ENCODE measurements at regions not wholly inside any gene's neighbourhood (a gene's known extent, or its start where the extent isn't known, plus 50 kb on each side); places are given as distances from the start of the nearest gene placed in this dataset.

DNA sequence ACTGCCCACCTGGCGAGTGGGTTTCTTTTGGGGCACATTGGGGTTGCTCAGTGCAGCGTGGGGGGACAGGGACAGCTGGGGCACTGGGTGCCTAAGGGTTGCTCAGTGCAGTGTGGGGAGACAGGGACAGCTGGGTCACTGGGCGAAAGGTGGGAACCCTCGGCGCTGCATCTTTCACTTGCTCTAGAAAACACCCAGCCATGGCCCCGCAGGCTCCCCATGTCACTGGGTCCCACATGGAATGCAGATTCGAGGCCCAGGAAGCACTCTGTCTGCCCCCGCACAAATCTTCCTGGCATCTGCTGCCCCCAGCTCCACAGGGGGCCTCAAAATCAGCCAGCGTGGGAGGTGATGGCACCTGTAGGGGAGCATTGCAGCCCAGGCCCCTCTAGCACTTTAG is 229.3 kb downstream of the BRD1 start:
- TF ChIP-seq, protein P1, sequence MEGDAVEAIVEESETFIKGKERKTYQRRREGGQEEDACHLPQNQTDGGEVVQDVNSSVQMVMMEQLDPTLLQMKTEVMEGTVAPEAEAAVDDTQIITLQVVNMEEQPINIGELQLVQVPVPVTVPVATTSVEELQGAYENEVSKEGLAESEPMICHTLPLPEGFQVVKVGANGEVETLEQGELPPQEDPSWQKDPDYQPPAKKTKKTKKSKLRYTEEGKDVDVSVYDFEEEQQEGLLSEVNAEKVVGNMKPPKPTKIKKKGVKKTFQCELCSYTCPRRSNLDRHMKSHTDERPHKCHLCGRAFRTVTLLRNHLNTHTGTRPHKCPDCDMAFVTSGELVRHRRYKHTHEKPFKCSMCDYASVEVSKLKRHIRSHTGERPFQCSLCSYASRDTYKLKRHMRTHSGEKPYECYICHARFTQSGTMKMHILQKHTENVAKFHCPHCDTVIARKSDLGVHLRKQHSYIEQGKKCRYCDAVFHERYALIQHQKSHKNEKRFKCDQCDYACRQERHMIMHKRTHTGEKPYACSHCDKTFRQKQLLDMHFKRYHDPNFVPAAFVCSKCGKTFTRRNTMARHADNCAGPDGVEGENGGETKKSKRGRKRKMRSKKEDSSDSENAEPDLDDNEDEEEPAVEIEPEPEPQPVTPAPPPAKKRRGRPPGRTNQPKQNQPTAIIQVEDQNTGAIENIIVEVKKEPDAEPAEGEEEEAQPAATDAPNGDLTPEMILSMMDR (IDR thresholded peaks at IDR 0.05): no peak
- TF ChIP-seq POLR2A (IDR thresholded peaks at IDR 0.05): no peak

Data from heart left ventricle (tissue), 13 donors.